IMR-90 (cell line): ENCODE measurements at regions not wholly inside any gene's neighbourhood (a gene's known extent, or its start where the extent isn't known, plus 50 kb on each side); places are given as distances from the start of the nearest gene placed in this dataset.
A peak's percentile ranks its signal among the peaks of the same experiment; 100 is the strongest.

Source experiments
- ATAC-seq: fragments of 200-7000 bp; cut with Tn5 transposase; 2 replicates; pipeline ENCODE4 v1.9.1; 2020; ENCODE audit warnings: low read depth, mild to moderate bottlenecking, moderate library complexity
- BruUV-seq: library from RNA; stranded (reverse); fragments of 400-500 nt; replicated peaks from 2 replicates; lab custom pipeline; 2021; lab: Mats Ljungman, UMichigan
- CTCF ChIA-PET: fragments of 300-600 bp; formaldehyde crosslinking; extraction: SDS; loops from one replicate; lab custom pipeline; 2021; ENCODE audit warnings: antibody characterized with exemption; lab: Yijun Ruan, JAX
- POLR2A ChIA-PET: fragments of 300-600 bp; sonication (Branson Sonifier 250); formaldehyde crosslinking; loops from one replicate; lab custom pipeline; 2022; ENCODE audit warnings: antibody characterized with exemption; ENCODE audit not compliant: unreplicated experiment; lab: Charles Lee
- DNase-seq: peaks from one replicate; pipeline ENCODE4 v3.0.0; 2013
- H2AFZ ChIP-seq: replicated peaks from 2 replicates; pipeline ENCODE3; 2013; ENCODE audit warnings: low read length, mild to moderate bottlenecking; ENCODE audit not compliant: poor library complexity
- H2AK5ac ChIP-seq: 2 replicates; pipeline ENCODE4 v1.6.1; 2013; ENCODE audit warnings: low read depth, low read length, inconsistent platforms
- H2AK9ac ChIP-seq: replicated peaks from 2 replicates; pipeline ENCODE3; 2013; ENCODE audit warnings: mild to moderate bottlenecking, low read depth, low read length, moderate library complexity; ENCODE audit not compliant: poor library complexity
- H2BK120ac ChIP-seq: 2 replicates; pipeline ENCODE4 v1.6.1; 2013; ENCODE audit warnings: low read depth, low read length, inconsistent platforms
- H2BK15ac ChIP-seq: 3 replicates; pipeline ENCODE4 v1.6.1; 2013; ENCODE audit warnings: low read depth, low read length, inconsistent platforms
- H2BK20ac ChIP-seq: 2 replicates; pipeline ENCODE4 v1.6.1; 2013; ENCODE audit warnings: low read depth, mild to moderate bottlenecking, inconsistent platforms, low read length, moderate library complexity
- H2BK5ac ChIP-seq: 2 replicates; pipeline ENCODE4 v1.6.1; 2013; ENCODE audit warnings: mild to moderate bottlenecking, low read depth, low read length, inconsistent platforms; ENCODE audit not compliant: poor library complexity, severe bottlenecking
- H3K14ac ChIP-seq: replicated peaks from 2 replicates; pipeline ENCODE4 v1.6.1; 2013; ENCODE audit warnings: low read depth, low read length, inconsistent platforms
- H3K18ac ChIP-seq: 2 replicates; pipeline ENCODE4 v1.6.1; 2013; ENCODE audit warnings: low read depth, low read length, control low read depth
- H3K23ac ChIP-seq: 2 replicates; pipeline ENCODE4 v1.6.1; 2013; ENCODE audit warnings: low read depth, low read length, inconsistent platforms
- H3K27ac ChIP-seq: 2 replicates; pipeline ENCODE4 v1.5.1; 2013; ENCODE audit warnings: mild to moderate bottlenecking, control low read depth, low read length; ENCODE audit not compliant: insufficient read depth
- H3K27me3 ChIP-seq: 2 replicates; pipeline ENCODE4 v1.6.1; 2013; ENCODE audit warnings: low read length; ENCODE audit not compliant: control insufficient read depth, insufficient read depth
- H3K36me3 ChIP-seq: 2 replicates; pipeline ENCODE4 v1.6.1; 2013; ENCODE audit warnings: low read length, mixed read lengths; ENCODE audit not compliant: control insufficient read depth, insufficient read depth
- H3K4ac ChIP-seq: 2 replicates; pipeline ENCODE4 v1.6.1; 2013; ENCODE audit warnings: low read depth, low read length, inconsistent platforms
- H3K4me1 ChIP-seq: 2 replicates; pipeline ENCODE4 v1.6.1; 2013; ENCODE audit warnings: low read length, mixed read lengths; ENCODE audit not compliant: control insufficient read depth, insufficient read depth
- H3K4me2 ChIP-seq: 2 replicates; pipeline ENCODE4 v1.6.1; 2013; ENCODE audit warnings: low read depth, mild to moderate bottlenecking, control low read depth, low read length, moderate library complexity
- H3K4me3 ChIP-seq: 2 replicates; pipeline ENCODE4 v1.5.1; 2013; ENCODE audit warnings: low read depth, mild to moderate bottlenecking, control low read depth, low read length, moderate library complexity; ENCODE audit not compliant: insufficient read depth
- H3K56ac ChIP-seq: 2 replicates; pipeline ENCODE4 v1.6.1; 2013; ENCODE audit warnings: low read length, inconsistent platforms; ENCODE audit not compliant: insufficient read depth; ENCODE audit errors: extremely low read depth
- H3K79me1 ChIP-seq, 2 experiments: 2 replicates each; pipeline ENCODE4 v1.6.1; 2013; ENCODE audit warnings: low read length in 2 of 2, inconsistent platforms in 1 of 2, low read depth in 1 of 2
- H3K9ac ChIP-seq: 2 replicates; pipeline ENCODE4 v1.6.1; 2013; ENCODE audit warnings: low read depth, low read length, control low read depth
- H3K9me1 ChIP-seq: 2 replicates; pipeline ENCODE4 v1.6.1; 2013; ENCODE audit warnings: low read length, inconsistent platforms; ENCODE audit not compliant: insufficient read depth
- H3K9me3 ChIP-seq: 2 replicates; pipeline ENCODE4 v1.6.1; 2013; ENCODE audit warnings: low read length; ENCODE audit not compliant: control insufficient read depth, insufficient read depth
- H4K20me1 ChIP-seq: 2 replicates; pipeline ENCODE4 v1.6.1; 2013; ENCODE audit warnings: low read length, inconsistent platforms; ENCODE audit not compliant: insufficient read depth
- H4K5ac ChIP-seq: 2 replicates; pipeline ENCODE4 v1.6.1; 2013; ENCODE audit warnings: mild to moderate bottlenecking, low read depth, low read length, control low read depth
- H4K8ac ChIP-seq, 2 experiments: 2 replicates each; pipeline ENCODE4 v1.6.1; 2013; ENCODE audit warnings: low read depth in 2 of 2, low read length in 2 of 2, control low read depth in 1 of 2, inconsistent platforms in 1 of 2
- H4K91ac ChIP-seq: 2 replicates; pipeline ENCODE4 v1.6.1; 2013; ENCODE audit warnings: low read depth, low read length, inconsistent platforms; ENCODE audit not compliant: insufficient read depth
- BHLHE40 ChIP-seq: fragments of 150-350 bp; IDR thresholded peaks from 2 replicates; pipeline ENCODE4 v1.6.1; 2016; ENCODE audit warnings: mild to moderate bottlenecking, low read depth, low read length
- CEBPB ChIP-seq: IDR thresholded peaks from 2 replicates; pipeline ENCODE4 v1.6.1; 2012; ENCODE audit warnings: low read depth, low read length, improper control_type of control experiment
- CHD1 ChIP-seq: IDR thresholded peaks from 2 replicates; pipeline ENCODE4 v1.6.1; 2012; ENCODE audit warnings: low read depth, low read length, improper control_type of control experiment
- ELK1 ChIP-seq: fragments of 150-350 bp; IDR thresholded peaks from 2 replicates; pipeline ENCODE4 v1.6.1; 2016; ENCODE audit warnings: low read depth, mild to moderate bottlenecking, low read length, moderate library complexity, borderline replicate concordance
- FOS ChIP-seq: fragments of 150-350 bp; IDR thresholded peaks from 2 replicates; pipeline ENCODE4 v1.6.1; 2016; ENCODE audit warnings: low read depth, low read length
- MAFK ChIP-seq: IDR thresholded peaks from 2 replicates; pipeline ENCODE4 v1.6.1; 2012; ENCODE audit warnings: low read depth, low read length, improper control_type of control experiment
- MAZ ChIP-seq: IDR thresholded peaks from 2 replicates; pipeline ENCODE4 v1.6.1; 2012; ENCODE audit warnings: low read depth, mild to moderate bottlenecking, low read length, improper control_type of control experiment, moderate library complexity, borderline replicate concordance
- MXI1 ChIP-seq: IDR thresholded peaks from 2 replicates; pipeline ENCODE4 v1.6.1; 2012; ENCODE audit warnings: low read depth, mild to moderate bottlenecking, low read length, moderate library complexity, borderline replicate concordance
- NFE2L2 ChIP-seq: fragments of 150-350 bp; IDR thresholded peaks from 2 replicates; pipeline ENCODE4 v1.6.1; 2016; ENCODE audit warnings: low read depth, mild to moderate bottlenecking, low read length
- POLR2A ChIP-seq: IDR thresholded peaks from 2 replicates; pipeline ENCODE4 v1.6.1; 2012; ENCODE audit warnings: mild to moderate bottlenecking, low read depth, low read length
- RAD21 ChIP-seq: IDR thresholded peaks from 2 replicates; pipeline ENCODE4 v1.6.1; 2012; ENCODE audit warnings: low read length, improper control_type of control experiment
- RCOR1 ChIP-seq: IDR thresholded peaks from 2 replicates; pipeline ENCODE4 v1.6.1; 2012; ENCODE audit warnings: mild to moderate bottlenecking, low read length, improper control_type of control experiment; ENCODE audit not compliant: insufficient replicate concordance
- RFX5 ChIP-seq: IDR thresholded peaks from 2 replicates; pipeline ENCODE4 v1.8.0; 2012; ENCODE audit warnings: low read depth, mild to moderate bottlenecking, low read length, moderate library complexity
- SMC3 ChIP-seq: fragments of 150-350 bp; IDR thresholded peaks from 2 replicates; pipeline ENCODE4 v1.6.1; 2016; ENCODE audit warnings: low read depth, mild to moderate bottlenecking, antibody characterized with exemption, low read length, moderate library complexity
- WGBS, 2 experiments: methylation state at CpG; one replicate each; pipeline versions ENCODE4 v1.1.5 to v1.1.7; 2013; ENCODE audit warnings: missing lambda C conversion rate in 2 of 2; ENCODE audit not compliant: insufficient read length in 1 of 2; ENCODE audit errors: extremely low coverage in 2 of 2; 5-methylcytosine and 5-hydroxymethylcytosine counted together
- dilution Hi-C: fragments of 300-500 bp; cut with HindIII; formaldehyde crosslinking; loops from one replicate; pipeline ENCODE4 v1.14.3; 2018; ENCODE audit warnings: low sequenced_read_pairs; ENCODE audit not compliant: unreplicated experiment
- in situ Hi-C: fragments of 300-500 bp; cut with MboI; formaldehyde crosslinking; loops from 3 replicates; pipeline ENCODE4 v1.14.3; 2019; ENCODE audit warnings: low sequenced_read_pairs, inconsistent platforms, mixed read lengths
- intact Hi-C: fragments of 100-400 bp; cut with micrococcal nuclease; formaldehyde crosslinking; loops from 2 replicates; pipeline ENCODE4 v1.10.0; 2022
- TF ChIP-seq, protein P1 (sequence below): conservative IDR thresholded peaks from 2 replicates; pipeline ENCODE4 v1.5.1; 2012; ENCODE audit warnings: mild to moderate bottlenecking, low read depth, low read length, improper control_type of control experiment
- TF ChIP-seq, protein P2 (sequence below): fragments of 150-350 bp; IDR thresholded peaks from 2 replicates; pipeline ENCODE4 v1.6.1; 2017; ENCODE audit warnings: mild to moderate bottlenecking, antibody characterized with exemption, low read length, low read depth

- intact Hi-C loops: no loop called here
- Histone ChIP-seq H2BK20ac (no peak overlapping the region; the same call in 1 of the 2 replicates), H2AK5ac (no peak overlapping the region), H3K4me3 (no peak overlapping the region), H2BK15ac (no peak overlapping the region), H3K56ac (no peak overlapping the region), H3K79me1 (no peaks in the 10 kb centered on the region), H3K27ac (no peak overlapping the region), H3K9me1 (no peaks in the 10 kb centered on the region), H3K9me3 (no peaks in the 10 kb centered on the region), H3K27me3 (no peaks in the 10 kb centered on the region), H2BK120ac (no peak overlapping the region), H3K4ac (no peak overlapping the region), H2AFZ (no peak overlapping the region), H3K4me1 (peaks cover 4% of the 10 kb centered on the region), H3K18ac (peak overlapping the region; percentile 18; the same call in 1 of the 2 replicates), H2AK9ac (no peak overlapping the region), H4K20me1 (no peaks in the 10 kb centered on the region), H3K9ac (no peak overlapping the region), H4K91ac (no peak overlapping the region), H2BK5ac (no peak overlapping the region), H3K36me3 (no peaks in the 10 kb centered on the region), H3K4me2 (no peak overlapping the region), H4K5ac (no peak overlapping the region), H3K14ac (no peak overlapping the region), H3K23ac (no peak overlapping the region), H4K8ac (no peak overlapping the region)
- ChIA-PET CTCF (interaction anchor here (0.6 kb wide), 1 partner anchor 397 kb away, joined by 3 read pairs; no protein-coding TSS in a partner anchor), POLR2A (no interaction called here)
- DNase-seq (no peak), ATAC-seq (no peak)
- dilution Hi-C loops: no loop called here
- in situ Hi-C loops: no loop called here
- TF ChIP-seq RAD21 (no peak), CEBPB (no peak), RFX5 (no peak), MAFK (no peak), MXI1 (no peak), SMC3 (no peak), MAZ (no peak), CHD1 (no peak), NFE2L2 (no peak), BHLHE40 (no peak), POLR2A (no peak), RCOR1 (no peak), ELK1 (no peak), FOS (no peak)
- TF ChIP-seq, protein P1, sequence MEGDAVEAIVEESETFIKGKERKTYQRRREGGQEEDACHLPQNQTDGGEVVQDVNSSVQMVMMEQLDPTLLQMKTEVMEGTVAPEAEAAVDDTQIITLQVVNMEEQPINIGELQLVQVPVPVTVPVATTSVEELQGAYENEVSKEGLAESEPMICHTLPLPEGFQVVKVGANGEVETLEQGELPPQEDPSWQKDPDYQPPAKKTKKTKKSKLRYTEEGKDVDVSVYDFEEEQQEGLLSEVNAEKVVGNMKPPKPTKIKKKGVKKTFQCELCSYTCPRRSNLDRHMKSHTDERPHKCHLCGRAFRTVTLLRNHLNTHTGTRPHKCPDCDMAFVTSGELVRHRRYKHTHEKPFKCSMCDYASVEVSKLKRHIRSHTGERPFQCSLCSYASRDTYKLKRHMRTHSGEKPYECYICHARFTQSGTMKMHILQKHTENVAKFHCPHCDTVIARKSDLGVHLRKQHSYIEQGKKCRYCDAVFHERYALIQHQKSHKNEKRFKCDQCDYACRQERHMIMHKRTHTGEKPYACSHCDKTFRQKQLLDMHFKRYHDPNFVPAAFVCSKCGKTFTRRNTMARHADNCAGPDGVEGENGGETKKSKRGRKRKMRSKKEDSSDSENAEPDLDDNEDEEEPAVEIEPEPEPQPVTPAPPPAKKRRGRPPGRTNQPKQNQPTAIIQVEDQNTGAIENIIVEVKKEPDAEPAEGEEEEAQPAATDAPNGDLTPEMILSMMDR: no peak
- TF ChIP-seq, protein P2, sequence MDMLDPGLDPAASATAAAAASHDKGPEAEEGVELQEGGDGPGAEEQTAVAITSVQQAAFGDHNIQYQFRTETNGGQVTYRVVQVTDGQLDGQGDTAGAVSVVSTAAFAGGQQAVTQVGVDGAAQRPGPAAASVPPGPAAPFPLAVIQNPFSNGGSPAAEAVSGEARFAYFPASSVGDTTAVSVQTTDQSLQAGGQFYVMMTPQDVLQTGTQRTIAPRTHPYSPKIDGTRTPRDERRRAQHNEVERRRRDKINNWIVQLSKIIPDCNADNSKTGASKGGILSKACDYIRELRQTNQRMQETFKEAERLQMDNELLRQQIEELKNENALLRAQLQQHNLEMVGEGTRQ: no peak
- no TSS peak for BruUV-seq
- no CpG with 5 or more reads among the region's 2 CpGs for WGBS, 2 experiments
These were observed 123.1 kb upstream of the ZNF608 start for GRCh38 chr5:124869426-124870033.
